ENCODE measurements at regions not wholly inside any gene's neighbourhood (a gene's known extent, or its start where the extent isn't known, plus 50 kb on each side); places are given as distances from the start of the nearest gene placed in this dataset.

- TF ChIP-seq CTCF (IDR thresholded peaks at IDR 0.05; ENCODE audit: extremely low read depth, missing control alignments): no peak
- DNase-seq (ENCODE audit: low spot score): no peak
Measured at GRCh38 chr3:144107923-144108322, 136.3 kb downstream of the DIPK2A start.

- TF ChIP-seq CTCF (IDR thresholded peaks at IDR 0.05; ENCODE audit: extremely low read depth, missing control alignments): no peak
- peak; percentile 28 for DNase-seq (ENCODE audit: low spot score)
Measured at GRCh38 chr3:144109944-144110343, 138.3 kb downstream of the DIPK2A start.

GRCh38 chr3:144112036-144112435 lies 140.4 kb downstream of the DIPK2A start:
- DNase-seq (ENCODE audit: low spot score): no peak
- no peak for TF ChIP-seq CTCF (IDR thresholded peaks at IDR 0.05; ENCODE audit: extremely low read depth, missing control alignments)

- no peak for TF ChIP-seq CTCF (IDR thresholded peaks at IDR 0.05; ENCODE audit: extremely low read depth, missing control alignments)
- no peak for DNase-seq (ENCODE audit: low spot score)
Measured at GRCh38 chr3:144112437-144112836, 140.8 kb downstream of the DIPK2A start.

- no peak for DNase-seq (ENCODE audit: low spot score)
Measured at GRCh38 chr3:144114767-144115166, 143.1 kb downstream of the DIPK2A start.

GRCh38 chr3:144119633-144120032 lies 148.0 kb downstream of the DIPK2A start:
- TF ChIP-seq CTCF (IDR thresholded peaks at IDR 0.05; ENCODE audit: extremely low read depth, missing control alignments): no peak
- DNase-seq (ENCODE audit: low spot score): no peak

More at GRCh38 chr3:144114767-144115166, 143.1 kb downstream of the DIPK2A start:
- no peak for TF ChIP-seq CTCF (IDR thresholded peaks at IDR 0.05; ENCODE audit: extremely low read depth, missing control alignments)

- TF ChIP-seq CTCF (IDR thresholded peaks at IDR 0.05; ENCODE audit: extremely low read depth, missing control alignments): no peak
- no peak for DNase-seq (ENCODE audit: low spot score)
Measured at GRCh38 chr3:144121661-144122060, 150.0 kb downstream of the DIPK2A start.
